Left ventricle myocardium superior (tissue), 1 donor: ENCODE measurements at regions not wholly inside any gene's neighbourhood (a gene's known extent, or its start where the extent isn't known, plus 50 kb on each side); places are given as distances from the start of the nearest gene placed in this dataset.

Experiments
- ATAC-seq: fragments of 200-7000 bp; cut with Tn5 transposase; one replicate; pipeline ENCODE4 v1.9.1; 2020; ENCODE audit warnings: mild to moderate bottlenecking, moderate library complexity
- DNase-seq: peaks from one replicate; pipeline ENCODE4 v3.0.0-alpha.2; 2020
- intact Hi-C: fragments of 100-400 bp; cut with micrococcal nuclease; formaldehyde crosslinking; loops from one replicate; pipeline ENCODE4 v1.11.0; 2022
- donor health status: DM: no; HTN: yes; CAD: no; lungs with severe emphysema.

DNA sequence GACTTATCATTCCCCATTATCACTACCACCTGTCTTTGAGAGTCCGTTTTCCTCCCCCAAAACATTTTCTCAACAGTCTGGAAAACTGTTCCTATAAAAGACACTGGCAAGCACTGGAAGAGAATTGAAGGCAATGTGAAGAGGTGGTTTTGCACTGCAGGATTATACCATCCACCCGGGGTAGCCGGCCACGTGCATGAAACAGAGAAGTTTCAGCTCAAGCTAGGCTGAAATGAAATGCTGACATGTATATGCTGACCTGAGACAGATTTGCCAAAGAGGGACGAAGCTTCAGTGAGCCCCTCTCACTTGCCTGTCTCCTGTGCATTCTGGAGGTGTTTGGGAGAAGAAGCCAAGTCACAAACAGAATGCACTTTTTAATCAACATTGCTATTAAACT is 567.0 kb downstream of the EBF1 start:
- DNase-seq (no peak), ATAC-seq (no peak)
- intact Hi-C loops = no loop called here

DNA sequence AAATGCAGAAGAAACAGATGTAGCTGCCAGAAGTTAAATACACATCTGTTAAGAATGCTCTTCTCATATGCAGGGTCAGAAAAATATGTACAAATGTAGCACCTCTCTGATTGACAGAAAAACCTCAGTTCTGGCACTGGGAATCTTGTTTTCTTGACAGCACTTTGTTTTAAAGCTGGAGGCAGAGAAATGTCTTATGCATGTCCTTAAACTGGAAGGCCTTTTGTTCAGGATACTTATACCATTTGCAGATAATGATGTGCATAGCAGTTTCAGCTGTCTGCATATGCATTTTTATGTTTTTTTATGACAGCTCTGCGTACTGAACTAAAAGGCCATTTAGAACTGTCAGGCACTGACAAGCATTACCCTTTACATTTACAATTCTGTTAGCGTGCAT is 567.9 kb downstream of the EBF1 start:
- ATAC-seq = no peak
- no peak for DNase-seq
- intact Hi-C loops = no loop called here

DNA sequence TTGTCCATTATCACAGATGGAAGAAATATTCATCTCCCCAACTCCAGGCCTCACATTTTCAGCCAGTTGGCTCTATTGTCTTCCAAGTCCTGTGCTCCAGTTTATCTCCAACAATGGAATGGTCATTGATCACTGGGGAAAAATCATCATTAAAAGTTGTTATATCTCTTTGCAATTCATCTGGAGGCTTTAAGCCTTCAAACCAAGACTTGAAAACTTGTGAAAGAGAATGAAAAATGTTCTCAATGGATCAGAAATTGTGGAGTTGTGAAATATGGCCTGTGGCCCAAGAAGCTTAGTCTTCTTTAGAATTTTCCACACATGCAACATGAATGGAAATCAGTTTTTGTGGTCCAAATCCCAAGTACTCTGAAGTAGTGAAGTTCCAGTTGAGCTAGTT is 569.6 kb downstream of the EBF1 start:
- DNase-seq = no peak
- intact Hi-C loops = no loop called here
- ATAC-seq = peak; percentile 37

DNA sequence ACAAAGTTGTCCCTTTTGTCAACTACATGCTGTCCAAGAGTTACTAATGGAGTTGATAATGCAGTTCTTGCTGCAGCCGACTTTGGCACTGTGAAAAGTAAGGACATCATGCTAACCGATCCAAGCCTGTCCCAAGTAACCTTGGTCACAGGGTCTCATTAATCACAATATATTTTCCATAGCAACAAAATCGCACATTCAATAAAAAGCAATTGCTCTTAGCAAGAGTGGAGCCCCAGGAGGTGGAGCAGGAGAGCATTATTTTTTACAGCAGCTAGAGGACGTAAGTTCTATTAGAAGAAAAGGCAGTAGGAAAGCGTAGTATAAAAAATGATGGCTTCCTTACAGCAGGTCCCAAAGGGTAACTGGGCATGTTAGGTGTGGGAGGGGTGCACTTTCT is 570.3 kb downstream of the EBF1 start:
- ATAC-seq (no peak), DNase-seq (no peak)
- intact Hi-C loops = no loop called here

DNA sequence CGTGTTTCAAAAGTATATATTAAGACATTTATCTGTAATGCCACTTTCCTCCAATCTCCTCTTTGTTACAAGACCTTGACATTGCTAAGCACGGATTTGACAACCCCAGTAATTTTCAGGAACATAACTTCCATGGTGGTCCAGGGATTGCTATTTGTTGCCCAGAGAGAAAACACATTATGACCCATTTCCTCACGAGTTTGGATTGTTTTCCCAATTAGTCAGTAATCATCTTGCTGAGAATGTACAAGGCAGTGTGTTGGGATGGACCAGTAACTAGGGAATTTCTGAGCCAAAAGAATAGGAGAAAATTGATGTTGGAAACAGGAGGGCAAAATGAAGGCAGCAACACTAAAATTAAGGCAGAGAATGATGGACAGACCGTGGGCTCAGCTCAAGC is 574.1 kb downstream of the EBF1 start:
- no peak for DNase-seq
- intact Hi-C loops = no loop called here
- ATAC-seq = no peak

DNA sequence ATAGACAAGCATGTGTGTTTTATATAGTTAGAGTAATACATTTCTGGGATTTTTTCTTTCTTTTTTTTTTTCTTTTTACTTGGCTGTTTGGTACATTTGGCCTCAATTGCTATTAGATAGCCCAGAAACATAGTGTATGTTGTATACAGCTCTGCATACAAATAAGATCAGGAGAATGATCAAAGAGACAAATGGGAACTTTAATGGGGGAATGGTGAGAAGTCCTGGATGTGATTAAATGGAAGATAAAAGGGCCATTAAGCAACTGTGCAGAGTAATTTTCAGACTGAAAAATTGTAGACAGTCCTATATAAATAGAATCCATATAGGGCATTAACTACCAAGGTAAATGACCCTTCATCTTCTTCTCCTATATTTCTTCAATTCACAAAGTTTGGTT is 575.6 kb downstream of the EBF1 start:
- ATAC-seq (no peak), DNase-seq (no peak)
- intact Hi-C loops = no loop called here

DNA sequence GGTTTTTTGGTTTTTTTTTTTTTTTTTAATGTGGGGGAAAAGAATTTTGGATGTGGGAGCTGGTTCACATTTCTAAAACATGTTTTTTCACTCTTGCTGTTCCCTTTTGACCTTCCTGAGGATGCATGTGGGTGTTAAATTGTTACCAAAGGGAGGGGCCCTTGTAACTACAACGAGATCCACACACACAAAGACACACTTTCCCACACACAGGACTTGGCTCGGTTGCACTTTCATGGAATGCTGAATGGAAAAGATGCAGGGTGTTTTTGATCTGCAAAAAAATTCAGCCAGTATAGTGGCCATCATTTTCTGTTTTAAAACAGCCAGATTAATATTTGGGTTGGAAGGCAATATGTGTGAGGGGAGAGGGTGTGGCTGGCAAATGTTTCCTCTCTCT is 576.9 kb downstream of the EBF1 start:
- intact Hi-C loops = no loop called here
- DNase-seq (peak; percentile 35), ATAC-seq (peak; percentile 98)

DNA sequence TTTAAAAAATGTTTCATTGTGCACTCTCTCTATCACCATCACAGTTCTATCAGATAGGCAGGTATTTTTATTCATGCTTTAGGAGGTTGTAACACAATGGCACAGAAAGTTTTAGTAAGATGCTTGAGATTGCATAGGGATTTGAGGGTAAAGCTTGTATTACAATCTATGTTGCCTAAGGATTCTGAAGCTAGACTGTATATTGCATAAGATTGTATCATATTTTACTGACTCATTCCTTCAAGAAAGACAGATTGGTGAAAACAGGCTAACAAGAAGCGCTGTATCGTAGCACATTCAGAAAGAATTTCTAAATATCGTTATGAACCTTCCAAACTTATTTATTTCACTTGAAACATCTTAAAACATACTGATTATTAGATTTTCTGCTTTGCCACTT is 577.7 kb downstream of the EBF1 start:
- intact Hi-C loops = no loop called here
- peak; percentile 18 for ATAC-seq
- DNase-seq = no peak

DNA sequence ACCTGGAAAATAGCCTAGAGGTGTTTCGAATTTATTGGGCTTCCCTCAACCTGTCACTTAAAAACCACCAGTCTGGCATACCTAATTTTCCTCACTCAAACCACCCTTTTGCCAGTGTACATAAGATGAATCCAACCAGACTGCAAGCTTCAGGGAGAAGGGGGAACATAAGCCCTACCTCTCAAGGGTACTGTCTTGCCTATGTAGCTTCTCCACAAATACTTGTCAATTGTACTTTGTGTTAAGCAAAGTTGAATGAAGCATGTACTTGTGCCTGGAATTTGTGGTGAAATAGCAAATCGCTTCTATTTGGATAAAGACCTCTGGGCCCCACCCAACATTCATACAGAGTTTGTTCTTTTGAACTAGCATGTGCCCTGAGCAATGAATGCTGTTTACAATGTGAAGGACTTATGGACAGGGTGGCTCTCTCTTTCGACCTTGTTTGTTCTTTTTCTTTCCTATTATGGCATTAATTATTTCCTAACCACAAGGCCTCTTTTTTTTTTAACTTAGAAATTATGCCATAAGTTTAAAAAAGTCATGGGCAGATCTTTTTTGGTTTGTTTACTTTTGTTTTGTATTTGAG is 580.2 kb downstream of the EBF1 start:
- ATAC-seq (no peak), DNase-seq (no peak)
- intact Hi-C loops = no loop called here

DNA sequence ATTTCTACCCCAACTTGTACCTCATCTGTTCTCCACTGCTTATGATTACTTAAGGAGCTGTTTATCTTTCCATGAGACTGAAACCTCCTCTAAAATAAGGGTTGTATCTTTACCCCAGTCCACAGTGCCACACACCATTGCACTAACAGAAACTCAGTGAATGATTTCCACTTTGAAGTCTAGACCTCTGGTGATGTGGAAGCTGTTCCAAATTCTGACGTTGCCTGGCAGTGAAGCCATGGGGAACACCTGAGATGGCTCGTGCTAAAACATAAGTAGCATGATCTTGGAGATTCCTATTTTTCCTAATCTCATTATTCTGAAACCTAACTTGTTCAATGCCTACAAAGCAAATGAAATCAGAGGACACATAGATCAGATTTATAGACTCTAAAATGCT is 583.2 kb downstream of the EBF1 start:
- intact Hi-C loops = no loop called here
- DNase-seq (no peak), ATAC-seq (no peak)

DNA sequence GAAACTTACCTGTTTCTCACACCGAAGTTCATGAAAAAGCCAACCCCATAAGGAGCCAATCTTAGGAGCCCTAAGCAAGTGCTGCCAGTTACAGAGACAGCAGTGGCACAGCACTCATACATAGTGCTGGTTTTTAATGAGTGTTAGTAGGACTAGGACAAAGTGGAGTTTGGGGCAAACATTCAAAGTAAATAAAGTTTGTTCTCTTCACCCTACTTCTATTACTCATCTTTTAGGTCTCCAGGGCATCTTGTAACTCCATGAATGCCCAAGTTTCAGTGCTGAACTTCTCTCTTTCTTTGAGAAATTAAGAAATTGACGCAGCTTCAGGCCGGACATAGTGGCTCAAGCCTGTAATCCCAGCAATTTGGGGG is 584.7 kb downstream of the EBF1 start:
- intact Hi-C loops = no loop called here
- no peak for DNase-seq
- ATAC-seq = no peak

DNA sequence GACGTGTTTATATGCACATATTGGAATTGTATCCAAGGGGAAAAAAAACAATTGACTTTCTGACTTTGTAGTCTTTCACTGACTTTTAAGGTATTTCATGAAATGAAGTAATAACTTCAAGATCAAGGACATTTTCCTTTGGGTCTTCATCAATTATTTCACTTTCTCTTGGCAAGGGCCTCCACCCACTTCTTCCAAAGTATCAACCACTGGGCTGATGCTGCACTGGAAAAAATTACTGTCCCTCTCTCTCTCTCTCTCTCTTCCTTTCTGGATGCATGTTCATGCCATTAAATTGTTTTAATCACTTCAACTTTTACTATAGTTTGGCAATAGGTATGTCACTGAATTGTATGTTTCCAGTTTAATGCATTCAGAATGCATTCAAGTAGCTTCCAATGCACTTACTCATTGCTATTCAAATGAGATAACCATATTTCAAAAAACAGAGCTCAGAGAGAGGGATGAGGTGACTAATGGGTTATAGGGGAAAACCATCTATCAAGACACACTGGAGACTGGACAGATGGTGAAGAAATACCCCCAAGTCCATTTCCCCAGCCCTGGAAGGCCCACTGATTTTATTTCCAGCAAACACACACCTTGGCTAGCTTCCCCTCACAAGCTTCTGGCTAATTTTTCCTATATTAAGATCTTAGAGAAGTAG is 585.3 kb downstream of the EBF1 start:
- ATAC-seq (no peak), DNase-seq (no peak)
- intact Hi-C loops = no loop called here

DNA sequence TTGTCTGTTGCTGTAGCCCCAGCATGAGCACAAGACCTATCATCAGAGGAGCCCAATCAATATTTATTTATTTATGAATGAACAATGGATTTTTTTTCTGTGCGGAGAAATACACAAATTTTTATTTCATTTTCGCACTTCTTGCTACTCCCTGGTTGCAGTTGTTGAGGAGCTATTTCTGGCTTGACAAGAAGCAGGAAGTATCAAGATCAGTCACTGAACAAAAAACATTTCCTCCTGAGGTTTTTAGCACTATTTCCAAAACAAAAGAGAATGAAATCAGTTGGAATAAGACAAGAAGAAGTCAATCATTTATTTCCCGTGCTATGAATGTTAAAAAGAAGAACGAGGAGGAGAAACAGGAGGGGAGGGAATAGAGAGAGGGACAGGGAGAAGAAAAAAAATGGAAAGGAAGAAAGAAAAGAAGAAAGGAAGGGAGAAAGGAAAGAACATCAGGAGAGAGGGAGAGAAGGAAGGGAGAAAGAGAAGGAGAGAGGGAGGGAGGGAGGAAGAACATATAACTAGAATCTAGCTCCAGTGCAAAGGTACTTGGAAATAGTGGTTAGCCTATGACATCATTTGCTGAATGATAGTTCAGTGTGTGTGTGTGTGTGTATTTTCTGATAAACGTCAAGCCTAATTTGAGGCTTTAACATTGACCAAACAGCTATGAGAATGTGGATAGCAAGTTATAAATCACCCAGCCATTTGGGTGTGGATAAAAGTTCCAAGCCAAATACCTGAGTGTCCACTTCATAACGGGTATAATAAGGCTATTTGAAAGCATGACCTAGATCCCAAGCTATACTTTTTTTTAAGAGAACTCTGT is 586.0 kb downstream of the EBF1 start:
- intact Hi-C loops = no loop called here
- ATAC-seq (no peak), DNase-seq (no peak)

DNA sequence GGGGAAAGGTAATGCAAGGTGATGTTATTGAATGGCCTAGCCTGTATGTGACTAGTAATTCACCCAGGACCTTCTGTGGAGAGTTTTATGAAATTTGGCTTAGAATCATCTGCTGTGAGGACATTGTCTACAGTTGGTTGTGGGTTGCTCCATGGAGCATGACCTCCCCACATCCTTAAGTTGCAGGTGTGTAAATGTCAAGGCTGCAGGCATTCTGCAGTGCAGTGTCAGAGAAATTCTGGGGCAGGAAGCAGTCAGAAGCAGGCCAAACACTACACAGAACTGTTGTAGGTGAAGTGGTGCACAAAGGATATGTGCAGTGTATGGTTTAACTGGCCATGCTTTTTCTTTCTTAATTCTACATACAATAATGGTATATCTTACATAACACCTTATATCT is 588.3 kb downstream of the EBF1 start:
- intact Hi-C loops = no loop called here
- no peak for DNase-seq
- ATAC-seq = no peak

DNA sequence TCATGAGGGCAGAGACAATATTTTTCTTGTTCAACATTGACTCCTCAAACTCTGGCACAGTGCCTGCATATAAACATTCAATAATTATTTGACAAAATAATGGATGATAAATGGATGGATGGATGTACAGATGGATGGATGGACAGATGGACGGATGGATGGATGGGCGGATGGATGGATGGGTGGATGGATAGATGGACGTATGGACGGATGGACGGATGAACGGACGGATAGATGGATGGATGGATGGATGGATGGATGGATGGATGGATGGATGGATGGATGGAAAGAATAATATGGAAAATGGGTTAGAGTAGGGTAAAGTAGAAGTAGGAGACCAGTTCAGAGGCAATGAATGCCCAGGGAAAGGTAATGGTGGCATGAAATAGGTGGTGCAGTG is 589.2 kb downstream of the EBF1 start:
- DNase-seq = no peak
- ATAC-seq = no peak
- intact Hi-C loops = no loop called here

DNA sequence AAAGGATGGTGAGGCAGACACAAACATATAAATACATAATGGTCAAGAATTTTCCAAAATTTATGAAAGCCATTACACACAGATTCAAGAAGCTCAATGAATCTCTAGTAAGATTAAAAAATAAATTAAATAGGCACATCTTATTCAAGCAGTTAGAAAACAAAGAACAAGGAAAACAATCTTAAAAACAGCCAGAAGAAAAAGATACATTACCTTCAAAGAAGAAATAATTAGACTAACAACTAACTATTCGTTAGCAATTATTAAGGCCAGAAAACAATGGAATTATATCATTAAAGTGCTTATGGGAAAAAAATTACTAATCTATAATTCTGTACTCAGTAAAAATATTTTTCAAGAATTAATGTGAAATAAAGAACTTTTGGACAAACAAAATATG is 593.1 kb downstream of the EBF1 start:
- intact Hi-C loops = no loop called here

DNA sequence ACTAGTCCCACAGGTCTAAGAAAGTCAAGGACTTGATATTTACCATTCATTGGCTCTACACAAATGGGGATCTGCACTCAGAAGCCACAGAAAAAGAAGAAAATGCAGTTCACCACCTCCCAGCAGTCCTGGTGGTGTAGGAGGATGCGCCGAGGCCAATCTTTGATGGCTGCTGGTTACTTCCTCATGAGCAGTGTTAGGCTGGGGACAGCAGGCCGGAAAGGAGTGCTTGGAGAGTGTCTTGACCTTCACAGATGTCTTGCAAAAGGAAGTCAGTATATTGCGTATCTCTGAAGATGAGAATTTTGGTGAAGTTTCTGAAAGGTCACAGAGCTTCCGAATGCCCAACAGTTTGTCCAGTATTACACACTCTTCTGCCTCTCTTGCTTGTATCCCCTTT is 597.0 kb downstream of the EBF1 start:
- peak; percentile 52 for ATAC-seq
- peak; percentile 36 for DNase-seq
- intact Hi-C loops = no loop called here

More for the DNA sequence above, 593.1 kb downstream of the EBF1 start:
- ATAC-seq (no peak), DNase-seq (no peak)

DNA sequence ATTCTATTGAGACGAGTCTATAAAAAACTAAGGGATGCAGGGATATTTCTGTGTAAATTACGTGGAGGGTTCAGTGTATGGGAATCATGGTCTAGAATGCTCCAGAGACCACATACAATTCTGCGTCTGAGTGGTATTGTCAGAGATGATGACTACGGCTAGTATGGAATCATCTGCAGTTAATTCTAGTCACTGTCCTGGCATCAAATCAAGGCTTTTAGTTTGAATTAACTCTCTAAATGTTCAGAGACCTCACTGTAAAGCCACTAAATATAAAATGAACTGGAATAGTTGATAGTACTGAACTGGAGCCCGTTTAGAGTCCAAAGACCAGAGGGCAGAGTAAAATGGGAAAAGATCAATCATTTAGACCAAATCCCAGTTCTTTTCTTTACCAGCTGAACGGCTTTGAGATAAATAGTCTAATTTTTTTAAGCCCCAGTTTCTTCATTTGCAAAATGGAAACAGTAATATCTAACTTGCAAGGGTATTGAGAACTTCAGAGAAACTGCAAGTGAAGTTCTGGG is 599.8 kb downstream of the EBF1 start:
- DNase-seq (no peak), ATAC-seq (no peak)
- intact Hi-C loops = no loop called here

DNA sequence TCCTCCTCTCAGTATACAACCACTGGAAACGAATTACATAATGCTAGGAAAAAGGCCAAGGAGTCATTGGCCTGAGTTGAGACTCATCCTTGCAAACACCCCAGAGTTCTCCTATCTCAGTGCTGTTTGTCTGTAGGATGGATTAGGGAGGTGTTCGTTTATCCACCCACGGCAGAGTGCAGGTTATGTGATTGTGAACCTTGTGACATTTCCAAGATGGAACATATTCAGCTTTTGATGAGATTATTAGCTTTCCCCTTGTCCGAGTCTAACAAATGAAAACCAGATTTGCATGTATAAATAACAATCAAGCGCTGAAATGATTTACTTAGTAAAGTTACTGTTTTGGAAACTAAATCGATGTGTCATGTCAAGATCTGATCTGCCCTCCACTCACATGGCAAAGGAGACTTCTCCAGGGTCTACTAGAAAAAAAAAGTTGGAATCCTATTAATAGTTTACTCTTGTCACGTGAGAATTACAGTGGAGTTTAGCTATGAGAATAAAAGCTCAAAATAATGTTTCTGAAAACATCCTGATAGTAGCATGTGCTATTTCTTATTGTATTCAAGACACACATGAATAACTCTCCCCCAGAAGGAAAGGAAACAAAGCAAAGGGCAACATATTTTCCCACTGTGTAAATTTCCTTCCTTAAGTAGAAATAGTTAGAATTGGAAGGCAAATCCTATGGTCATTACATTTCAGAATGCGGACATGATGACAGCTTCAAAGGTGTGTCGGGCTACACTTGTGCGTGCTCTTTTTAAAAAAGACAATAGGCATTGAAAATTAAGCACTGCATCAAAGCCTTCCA is 600.4 kb downstream of the EBF1 start:
- no peak for DNase-seq
- ATAC-seq = peak; percentile 77

DNA sequence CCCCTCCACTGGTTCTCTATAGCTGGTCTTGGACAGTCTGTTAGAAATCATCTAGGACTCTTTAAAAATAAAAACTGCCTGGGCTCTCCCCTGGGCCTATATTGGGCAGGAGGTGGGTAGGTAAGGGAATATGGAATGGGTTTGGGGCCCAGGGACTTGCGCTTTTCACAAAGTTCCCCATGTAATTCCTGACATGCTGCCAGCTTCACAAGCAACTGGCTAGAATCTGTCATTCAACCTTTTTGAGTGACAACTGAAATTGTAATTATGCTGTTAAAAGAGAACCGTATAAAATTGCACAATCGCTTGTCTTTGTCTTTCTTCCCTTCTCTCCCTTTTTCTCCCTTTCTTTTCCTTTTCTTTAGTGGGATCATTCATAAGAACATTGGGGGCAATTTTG is 603.1 kb downstream of the EBF1 start:
- intact Hi-C loops = no loop called here
- DNase-seq (no peak), ATAC-seq (no peak)

More for the DNA sequence above, 600.4 kb downstream of the EBF1 start:
- intact Hi-C loops = no loop called here
